ENCODE measurements at regions not wholly inside any gene's neighbourhood (a gene's known extent, or its start where the extent isn't known, plus 50 kb on each side); places are given as distances from the start of the nearest gene placed in this dataset.

GRCh38 chr21:14785679-14786078 is 239.6 kb upstream of the SAMSN1 start:
- no peak for TF ChIP-seq CTCF (IDR thresholded peaks at IDR 0.05 in 4 of 5, conservative IDR thresholded peaks at IDR 0.05 in 1 of 5)
- TF ChIP-seq POLR2A (IDR thresholded peaks at IDR 0.05), result no peak
